ENCODE measurements at regions not wholly inside any gene's neighbourhood (a gene's known extent, or its start where the extent isn't known, plus 50 kb on each side); places are given as distances from the start of the nearest gene placed in this dataset.
A peak's percentile ranks its signal among the peaks of the same experiment; 100 is the strongest.

- Mint-ChIP-seq H3K36me3 (no peaks in the 10 kb centered on the region), H3K27me3 (ENCODE audit: insufficient read depth, low read depth) (no peaks in the 10 kb centered on the region), H3K4me3 (no peak overlapping the region), H3K27ac (no peak overlapping the region), H3K9me3 (no peaks in the 10 kb centered on the region), H3K4me1 (peaks cover 11% of the 10 kb centered on the region)
- Histone ChIP-seq H3K27ac (no peak overlapping the region), H3K27me3 (no peaks in the 10 kb centered on the region), H3K36me3 (no peaks in the 10 kb centered on the region), H4K20me1 (ENCODE audit: low read depth) (no peaks in the 10 kb centered on the region), H3K79me2 (ENCODE audit: low read depth) (no peaks in the 10 kb centered on the region), H3F3A (ENCODE audit: low read depth) (no peaks in the 10 kb centered on the region), H3K4me1 (peaks cover 18% of the 10 kb centered on the region), H3K4me3 (no peak overlapping the region), H3K9me3 (ENCODE audit: low read depth) (no peaks in the 10 kb centered on the region), H2AFZ (replicated peaks) (no peak overlapping the region), H3K4me2 (peak overlapping the region; percentile 11), H3K9ac (no peak overlapping the region)
- DNase-seq (ENCODE audit: low spot score) = no peak
- TF ChIP-seq EZH2phosphoT487 (IDR thresholded peaks at IDR 0.05) = no peak
Measured at GRCh38 chr6:50116390-50116789, 66.7 kb upstream of the DEFB112 start.

DNA sequence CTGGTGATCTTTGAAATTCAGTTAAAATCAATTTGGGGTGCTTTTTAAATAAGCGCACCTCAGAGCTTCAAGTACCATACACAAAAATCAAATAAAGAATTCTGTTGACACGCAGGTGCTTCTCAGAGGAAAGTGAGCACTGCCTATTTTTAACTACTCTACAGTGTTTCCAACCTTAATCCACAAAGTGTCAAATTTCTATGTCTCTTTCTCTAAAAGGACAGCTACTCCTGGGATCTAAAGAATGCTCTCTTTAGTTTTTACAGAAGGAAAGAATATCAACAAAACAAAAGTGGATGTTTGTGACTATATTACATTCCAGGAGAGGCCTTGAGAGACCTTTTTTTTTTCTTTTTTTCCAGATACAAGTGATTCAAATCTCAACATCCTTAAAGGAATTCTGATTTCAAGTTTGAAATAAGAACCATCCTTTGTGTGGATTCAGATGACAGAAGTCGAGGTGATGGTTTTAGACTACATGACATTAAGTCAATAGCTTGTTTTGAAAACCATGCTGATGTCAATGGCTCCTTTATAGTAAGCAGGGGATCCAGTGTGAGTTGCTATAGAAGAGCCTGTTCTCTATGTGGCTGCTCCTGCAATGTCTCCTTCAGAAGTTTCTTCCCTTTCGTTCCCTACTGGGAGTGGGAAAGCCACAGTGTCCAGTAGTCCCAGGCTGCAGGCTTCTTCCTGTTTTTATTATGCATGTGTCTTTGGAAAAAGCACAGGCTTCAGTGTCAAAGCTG is 67.2 kb upstream of the DEFB112 start:
- no peaks in the 10 kb centered on the region for H3K36me3 ChIP-seq
- Mint-ChIP-seq H3K27ac (no peak overlapping the region), H3K4me3 (no peak overlapping the region), H3K9me3 (no peaks in the 10 kb centered on the region), H3K27me3 (ENCODE audit: insufficient read depth, low read depth) (no peaks in the 10 kb centered on the region), H3K36me3 (no peaks in the 10 kb centered on the region), H3K4me1 (peaks cover 11% of the 10 kb centered on the region)
- no peak for TF ChIP-seq EZH2 (IDR thresholded peaks at IDR 0.05)
- no peak for TF ChIP-seq EZH2phosphoT487 (IDR thresholded peaks at IDR 0.05)
- TF ChIP-seq, protein P1, sequence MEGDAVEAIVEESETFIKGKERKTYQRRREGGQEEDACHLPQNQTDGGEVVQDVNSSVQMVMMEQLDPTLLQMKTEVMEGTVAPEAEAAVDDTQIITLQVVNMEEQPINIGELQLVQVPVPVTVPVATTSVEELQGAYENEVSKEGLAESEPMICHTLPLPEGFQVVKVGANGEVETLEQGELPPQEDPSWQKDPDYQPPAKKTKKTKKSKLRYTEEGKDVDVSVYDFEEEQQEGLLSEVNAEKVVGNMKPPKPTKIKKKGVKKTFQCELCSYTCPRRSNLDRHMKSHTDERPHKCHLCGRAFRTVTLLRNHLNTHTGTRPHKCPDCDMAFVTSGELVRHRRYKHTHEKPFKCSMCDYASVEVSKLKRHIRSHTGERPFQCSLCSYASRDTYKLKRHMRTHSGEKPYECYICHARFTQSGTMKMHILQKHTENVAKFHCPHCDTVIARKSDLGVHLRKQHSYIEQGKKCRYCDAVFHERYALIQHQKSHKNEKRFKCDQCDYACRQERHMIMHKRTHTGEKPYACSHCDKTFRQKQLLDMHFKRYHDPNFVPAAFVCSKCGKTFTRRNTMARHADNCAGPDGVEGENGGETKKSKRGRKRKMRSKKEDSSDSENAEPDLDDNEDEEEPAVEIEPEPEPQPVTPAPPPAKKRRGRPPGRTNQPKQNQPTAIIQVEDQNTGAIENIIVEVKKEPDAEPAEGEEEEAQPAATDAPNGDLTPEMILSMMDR (IDR thresholded peaks at IDR 0.05) = no peak
- DNase-seq (ENCODE audit: low spot score) = no peak
- no peaks in the 10 kb centered on the region for H3K79me2 ChIP-seq (ENCODE audit: low read depth)
- no peak overlapping the region for H3K9ac ChIP-seq
- no peaks in the 10 kb centered on the region for H3K9me3 ChIP-seq (ENCODE audit: low read depth)
- no peak overlapping the region for H3K27ac ChIP-seq
- H3F3A ChIP-seq (ENCODE audit: low read depth) = no peaks in the 10 kb centered on the region
- H3K4me2 ChIP-seq = peak overlapping the region; percentile 11
- H2AFZ ChIP-seq (replicated peaks) = no peak overlapping the region
- no peaks in the 10 kb centered on the region for H3K27me3 ChIP-seq
- peaks cover 18% of the 10 kb centered on the region for H3K4me1 ChIP-seq
- H4K20me1 ChIP-seq (ENCODE audit: low read depth) = no peaks in the 10 kb centered on the region
- no peak overlapping the region for H3K4me3 ChIP-seq

GRCh38 chr6:50120300-50120699 is 70.6 kb upstream of the DEFB112 start:
- no peak overlapping the region for H3K4me3 ChIP-seq
- no peak overlapping the region for H3K9ac ChIP-seq
- H3K79me2 ChIP-seq (ENCODE audit: low read depth) = no peaks in the 10 kb centered on the region
- no peak overlapping the region for H3K4me2 ChIP-seq
- H3F3A ChIP-seq (ENCODE audit: low read depth) = no peaks in the 10 kb centered on the region
- H3K36me3 Mint-ChIP-seq = no peaks in the 10 kb centered on the region
- H3K9me3 Mint-ChIP-seq = no peaks in the 10 kb centered on the region
- H3K27me3 Mint-ChIP-seq (ENCODE audit: insufficient read depth, low read depth) = no peaks in the 10 kb centered on the region
- no peak overlapping the region for H3K27ac ChIP-seq
- H3K27ac Mint-ChIP-seq = no peak overlapping the region
- H2AFZ ChIP-seq (replicated peaks) = no peak overlapping the region
- H3K4me1 ChIP-seq = peaks cover 7% of the 10 kb centered on the region
- no peaks in the 10 kb centered on the region for H3K4me1 Mint-ChIP-seq
- H3K27me3 ChIP-seq = no peaks in the 10 kb centered on the region
- TF ChIP-seq EZH2 (IDR thresholded peaks at IDR 0.05) (no peak), EZH2phosphoT487 (IDR thresholded peaks at IDR 0.05) (no peak)
- TF ChIP-seq, protein P1 (IDR thresholded peaks at IDR 0.05) = no peak
- no peak for DNase-seq (ENCODE audit: low spot score)
- H3K36me3 ChIP-seq = no peaks in the 10 kb centered on the region
- H3K4me3 Mint-ChIP-seq = no peak overlapping the region
- H3K9me3 ChIP-seq (ENCODE audit: low read depth) = no peaks in the 10 kb centered on the region
- no peaks in the 10 kb centered on the region for H4K20me1 ChIP-seq (ENCODE audit: low read depth)

DNA sequence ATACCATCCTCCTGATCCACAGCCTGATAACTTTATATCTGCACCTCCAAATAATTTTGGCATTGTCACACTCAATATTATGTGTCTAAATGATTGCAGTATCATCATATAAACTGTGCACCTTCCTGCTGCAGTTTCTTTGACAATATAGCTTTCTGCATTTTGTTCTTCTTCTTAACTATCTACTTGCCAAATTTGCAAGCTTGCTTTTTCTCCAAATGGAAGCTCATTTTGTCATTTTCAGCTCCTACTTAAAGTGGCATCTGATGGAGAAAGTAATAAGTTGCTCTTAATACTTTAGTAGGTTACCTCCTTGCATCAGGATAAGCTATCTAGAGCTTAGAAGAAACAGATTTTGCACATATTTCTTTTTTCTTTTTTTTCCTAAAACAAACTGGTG is 74.0 kb upstream of the DEFB112 start:
- H3K4me1 ChIP-seq = no peaks in the 10 kb centered on the region
- peaks cover 2% of the 10 kb centered on the region for H3K27me3 Mint-ChIP-seq (ENCODE audit: insufficient read depth, low read depth)
- no peaks in the 10 kb centered on the region for H3F3A ChIP-seq (ENCODE audit: low read depth)
- H3K27ac ChIP-seq = no peak overlapping the region
- no peaks in the 10 kb centered on the region for H4K20me1 ChIP-seq (ENCODE audit: low read depth)
- H3K4me3 Mint-ChIP-seq = no peak overlapping the region
- no peak for DNase-seq (ENCODE audit: low spot score)
- H3K4me3 ChIP-seq = no peak overlapping the region
- no peaks in the 10 kb centered on the region for H3K36me3 ChIP-seq
- no peak overlapping the region for H3K27ac Mint-ChIP-seq
- TF ChIP-seq EZH2phosphoT487 (IDR thresholded peaks at IDR 0.05) (no peak), EZH2 (IDR thresholded peaks at IDR 0.05) (no peak)
- TF ChIP-seq, protein P1 (IDR thresholded peaks at IDR 0.05) = no peak
- no peak overlapping the region for H3K9ac ChIP-seq
- H3K36me3 Mint-ChIP-seq = no peaks in the 10 kb centered on the region
- no peaks in the 10 kb centered on the region for H3K79me2 ChIP-seq (ENCODE audit: low read depth)
- H3K9me3 ChIP-seq (ENCODE audit: low read depth) = no peaks in the 10 kb centered on the region
- H3K4me2 ChIP-seq = no peak overlapping the region
- no peak overlapping the region for H2AFZ ChIP-seq (replicated peaks)
- H3K4me1 Mint-ChIP-seq = no peaks in the 10 kb centered on the region
- no peaks in the 10 kb centered on the region for H3K27me3 ChIP-seq
- H3K9me3 Mint-ChIP-seq = no peaks in the 10 kb centered on the region

Measured in neural progenitor cell (in vitro differentiated cells).